ENCODE measurements at regions not wholly inside any gene's neighbourhood (a gene's known extent, or its start where the extent isn't known, plus 50 kb on each side); places are given as distances from the start of the nearest gene placed in this dataset.

- no peaks in the 10 kb centered on the region for H3K36me3 ChIP-seq (replicated peaks; ENCODE audit: low read depth, low read length)
- TF ChIP-seq CTCF (IDR thresholded peaks at IDR 0.05; ENCODE audit: low read depth, low read length) = no peak
- no peak for TF ChIP-seq EZH2phosphoT487 (IDR thresholded peaks at IDR 0.05; ENCODE audit: low read depth)
- 0 out of 2 replicates have a peak, but pooled peaks cover 4% of the 10 kb centered on the region for H3K27me3 ChIP-seq (ENCODE audit: low read depth, low read length)
- no peak overlapping the region for H3K4me2 ChIP-seq (ENCODE audit: low read length)
- peaks cover 4% of the 10 kb centered on the region for H3K4me1 ChIP-seq (ENCODE audit: low read length)
- H3K9ac ChIP-seq (ENCODE audit: low read length) = no peak overlapping the region
- H4K20me1 ChIP-seq (ENCODE audit: insufficient read depth, low read length) = no peaks in the 10 kb centered on the region
- no peaks in the 10 kb centered on the region for H3K9me3 ChIP-seq (ENCODE audit: insufficient read depth, low read length)
- no peaks in the 10 kb centered on the region for H3K79me2 ChIP-seq (ENCODE audit: low read length)
- H3K4me3 ChIP-seq (ENCODE audit: low read length) = no peak overlapping the region
- no peak overlapping the region for H3K27ac ChIP-seq (ENCODE audit: low read length)
- H2AFZ ChIP-seq (ENCODE audit: low read depth, low read length) = no peak overlapping the region
Observed at GRCh38 chr11:27847496-27847895, 147.2 kb upstream of the BDNF start.

- H3K27ac ChIP-seq (ENCODE audit: low read length) = no peak overlapping the region
- no peak for TF ChIP-seq EZH2phosphoT487 (IDR thresholded peaks at IDR 0.05; ENCODE audit: low read depth)
- no peak for TF ChIP-seq CTCF (IDR thresholded peaks at IDR 0.05; ENCODE audit: low read depth, low read length)
- peaks cover 37% of the 10 kb centered on the region for H3K4me1 ChIP-seq (ENCODE audit: low read length)
- H3K79me2 ChIP-seq (ENCODE audit: low read length) = no peaks in the 10 kb centered on the region
- no peak overlapping the region for H2AFZ ChIP-seq (ENCODE audit: low read depth, low read length)
- no peaks in the 10 kb centered on the region for H3K9me3 ChIP-seq (ENCODE audit: insufficient read depth, low read length)
- H3K27me3 ChIP-seq (ENCODE audit: low read depth, low read length) = 0 out of 2 replicates have a peak, but pooled peaks cover 4% of the 10 kb centered on the region
- H3K9ac ChIP-seq (ENCODE audit: low read length) = no peak overlapping the region
- no peak overlapping the region for H3K4me2 ChIP-seq (ENCODE audit: low read length)
- no peaks in the 10 kb centered on the region for H4K20me1 ChIP-seq (ENCODE audit: insufficient read depth, low read length)
- H3K4me3 ChIP-seq (ENCODE audit: low read length) = no peak overlapping the region
- H3K36me3 ChIP-seq (replicated peaks; ENCODE audit: low read depth, low read length) = no peaks in the 10 kb centered on the region
Observed at GRCh38 chr11:27842290-27842689, 142.0 kb upstream of the BDNF start.

- H3K27ac ChIP-seq (ENCODE audit: low read length) = no peak overlapping the region
- H3K79me2 ChIP-seq (ENCODE audit: low read length) = no peaks in the 10 kb centered on the region
- H3K27me3 ChIP-seq (ENCODE audit: low read depth, low read length) = no peaks in the 10 kb centered on the region
- H3K9me3 ChIP-seq (ENCODE audit: insufficient read depth, low read length) = no peaks in the 10 kb centered on the region
- H3K9ac ChIP-seq (ENCODE audit: low read length) = no peak overlapping the region
- no peak overlapping the region for H3K4me3 ChIP-seq (ENCODE audit: low read length)
- H3K4me1 ChIP-seq (ENCODE audit: low read length) = peaks cover 37% of the 10 kb centered on the region
- no peak for TF ChIP-seq EZH2phosphoT487 (IDR thresholded peaks at IDR 0.05; ENCODE audit: low read depth)
- TF ChIP-seq CTCF (IDR thresholded peaks at IDR 0.05; ENCODE audit: low read depth, low read length) = no peak
- H3K4me2 ChIP-seq (ENCODE audit: low read length) = no peak overlapping the region
- no peak overlapping the region for H2AFZ ChIP-seq (ENCODE audit: low read depth, low read length)
- no peaks in the 10 kb centered on the region for H4K20me1 ChIP-seq (ENCODE audit: insufficient read depth, low read length)
- no peaks in the 10 kb centered on the region for H3K36me3 ChIP-seq (replicated peaks; ENCODE audit: low read depth, low read length)
Observed at GRCh38 chr11:27841023-27841422, 140.8 kb upstream of the BDNF start.

- Histone ChIP-seq H4K20me1 (ENCODE audit: insufficient read depth, low read length) (no peaks in the 10 kb centered on the region), H3K27me3 (ENCODE audit: low read depth, low read length) (no peaks in the 10 kb centered on the region), H3K27ac (ENCODE audit: low read length) (no peak overlapping the region), H3K9ac (ENCODE audit: low read length) (peak overlapping the region; percentile 19; the same call in 1 of the 2 replicates), H3K4me1 (ENCODE audit: low read length) (peaks cover 37% of the 10 kb centered on the region), H3K4me3 (ENCODE audit: low read length) (0 out of 2 replicates have a peak overlapping the region, but pooled peaks have one; percentile 7), H2AFZ (ENCODE audit: low read depth, low read length) (peak overlapping the region; percentile 90), H3K36me3 (replicated peaks; ENCODE audit: low read depth, low read length) (no peaks in the 10 kb centered on the region), H3K4me2 (ENCODE audit: low read length) (peak overlapping the region; percentile 50), H3K9me3 (ENCODE audit: insufficient read depth, low read length) (no peaks in the 10 kb centered on the region), H3K79me2 (ENCODE audit: low read length) (no peaks in the 10 kb centered on the region)
- TF ChIP-seq CTCF (IDR thresholded peaks at IDR 0.05; ENCODE audit: low read depth, low read length) = peak; percentile 71
- no peak for TF ChIP-seq EZH2phosphoT487 (IDR thresholded peaks at IDR 0.05; ENCODE audit: low read depth)
Observed at GRCh38 chr11:27839226-27839913, 139.1 kb upstream of the BDNF start.

Data from OCI-LY3 (cell line).